Spleen (tissue), 3 donors: ENCODE measurements at regions not wholly inside any gene's neighbourhood (a gene's known extent, or its start where the extent isn't known, plus 50 kb on each side); places are given as distances from the start of the nearest gene placed in this dataset.

Experiments used
- POLR2A ChIP-seq, 3 donors: fragments of 450-650 bp; IDR thresholded peaks; one replicate each; pipeline ENCODE4 v1.5.1; 2017; ENCODE audit warnings: antibody characterized with exemption in 3 of 3, mild to moderate bottlenecking in 1 of 3
- POLR2AphosphoS5 ChIP-seq, 3 donors: sonication (generic); formaldehyde crosslinking; IDR thresholded peaks; one replicate each; pipeline ENCODE4 v1.5.1; 2017; ENCODE audit warnings: antibody characterized with exemption in 3 of 3

DNA sequence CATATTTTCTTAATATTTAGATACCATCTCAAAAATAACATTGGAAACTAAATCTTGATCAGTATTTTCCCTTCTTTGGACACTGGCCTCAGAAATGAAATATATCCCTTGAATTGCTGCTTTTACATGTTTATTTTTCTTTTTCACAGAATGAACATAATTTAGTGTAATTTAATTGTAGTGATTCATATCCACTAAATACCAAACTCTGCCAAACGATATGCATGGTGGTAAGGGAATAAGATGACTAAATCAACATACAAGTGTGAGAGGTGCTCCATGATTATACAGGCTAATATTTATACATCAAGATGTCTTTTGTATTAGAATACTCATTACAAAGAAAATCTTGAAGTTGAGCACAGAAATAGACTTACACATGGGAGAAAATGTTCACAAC lies 216.8 kb upstream of the PACRGL start:
- no peak for TF ChIP-seq POLR2A (IDR thresholded peaks at IDR 0.05)
- TF ChIP-seq POLR2AphosphoS5 (IDR thresholded peaks at IDR 0.05): no peak
